ENCODE measurements at regions not wholly inside any gene's neighbourhood (a gene's known extent, or its start where the extent isn't known, plus 50 kb on each side); places are given as distances from the start of the nearest gene placed in this dataset.

DNA sequence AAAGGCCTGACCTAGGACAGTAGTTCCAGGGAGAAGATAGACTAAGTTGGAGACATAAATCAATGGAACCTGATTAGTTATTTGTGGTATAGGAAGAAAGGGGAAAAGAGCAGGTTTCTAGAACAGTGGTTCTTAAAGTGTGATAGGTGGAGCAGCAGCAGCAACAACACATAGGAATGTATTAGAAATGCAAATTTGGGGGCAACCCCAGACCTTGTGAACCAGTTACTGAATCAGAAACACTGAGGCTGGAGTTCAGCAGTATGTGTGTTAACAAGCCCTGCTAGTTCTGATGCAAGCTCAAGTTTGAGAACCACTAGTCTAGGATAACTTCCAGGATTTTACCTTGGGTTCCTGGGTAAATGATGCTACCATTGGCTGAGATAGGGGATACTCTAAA is 308.7 kb downstream of the EMP1 start:
- Histone ChIP-seq H3K4me1 (ENCODE audit: control insufficient read depth in 2 of 3, insufficient read depth in 2 of 3, low read depth in 1 of 3, low read length in 3 of 3) (no peaks in the 10 kb centered on the region), H3K27ac (ENCODE audit: low read depth in 2 of 2, low read length in 2 of 2) (no peak overlapping the region), H3K9ac (ENCODE audit: low read length in 3 of 3) (no peak overlapping the region), H3K9me3 (ENCODE audit: control insufficient read depth in 2 of 3, insufficient read depth in 1 of 3, low read length in 3 of 3) (no peaks in the 10 kb centered on the region), H3K36me3 (ENCODE audit: control insufficient read depth in 2 of 3, insufficient read depth in 3 of 3, low read length in 3 of 3) (no peaks in the 10 kb centered on the region), H3K27me3 (ENCODE audit: control insufficient read depth, insufficient read depth, low read length) (no peaks in the 10 kb centered on the region), H3K4me3 (ENCODE audit: low read length in 3 of 3) (no peak overlapping the region)
- no peak for FAIRE-seq
- DNase-seq = peak in 1 of 5 donors; percentile 9
- TF ChIP-seq, protein P1, sequence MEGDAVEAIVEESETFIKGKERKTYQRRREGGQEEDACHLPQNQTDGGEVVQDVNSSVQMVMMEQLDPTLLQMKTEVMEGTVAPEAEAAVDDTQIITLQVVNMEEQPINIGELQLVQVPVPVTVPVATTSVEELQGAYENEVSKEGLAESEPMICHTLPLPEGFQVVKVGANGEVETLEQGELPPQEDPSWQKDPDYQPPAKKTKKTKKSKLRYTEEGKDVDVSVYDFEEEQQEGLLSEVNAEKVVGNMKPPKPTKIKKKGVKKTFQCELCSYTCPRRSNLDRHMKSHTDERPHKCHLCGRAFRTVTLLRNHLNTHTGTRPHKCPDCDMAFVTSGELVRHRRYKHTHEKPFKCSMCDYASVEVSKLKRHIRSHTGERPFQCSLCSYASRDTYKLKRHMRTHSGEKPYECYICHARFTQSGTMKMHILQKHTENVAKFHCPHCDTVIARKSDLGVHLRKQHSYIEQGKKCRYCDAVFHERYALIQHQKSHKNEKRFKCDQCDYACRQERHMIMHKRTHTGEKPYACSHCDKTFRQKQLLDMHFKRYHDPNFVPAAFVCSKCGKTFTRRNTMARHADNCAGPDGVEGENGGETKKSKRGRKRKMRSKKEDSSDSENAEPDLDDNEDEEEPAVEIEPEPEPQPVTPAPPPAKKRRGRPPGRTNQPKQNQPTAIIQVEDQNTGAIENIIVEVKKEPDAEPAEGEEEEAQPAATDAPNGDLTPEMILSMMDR (IDR thresholded peaks at IDR 0.05; ENCODE audit: borderline replicate concordance, extremely low read depth, insufficient read depth) = no peak
- intact Hi-C loops (cut with DNase I) = no loop called here

DNA sequence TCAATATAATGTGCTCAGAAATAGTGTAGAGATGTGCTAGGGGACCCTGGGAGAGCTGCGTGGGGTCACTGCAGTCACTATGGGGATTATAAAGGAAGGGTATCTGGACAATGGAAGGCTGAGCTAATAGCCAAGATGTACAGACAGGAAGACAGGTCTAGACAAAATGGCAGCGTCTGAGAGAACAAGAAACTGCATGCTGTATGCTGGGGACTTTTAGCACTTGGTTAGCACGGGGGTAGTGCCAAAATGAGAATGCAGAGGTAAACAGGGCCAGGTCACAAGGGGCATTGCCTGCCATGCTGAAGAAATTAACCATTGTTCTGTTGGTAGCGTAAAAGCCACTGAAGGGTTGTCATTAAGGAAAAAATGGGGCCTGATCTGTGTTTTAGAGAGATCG is 308.2 kb downstream of the EMP1 start:
- Histone ChIP-seq H3K36me3 (ENCODE audit: control insufficient read depth in 2 of 3, insufficient read depth in 3 of 3, low read length in 3 of 3) (no peaks in the 10 kb centered on the region), H3K9me3 (ENCODE audit: control insufficient read depth in 2 of 3, insufficient read depth in 1 of 3, low read length in 3 of 3) (no peaks in the 10 kb centered on the region), H3K27ac (ENCODE audit: low read depth in 2 of 2, low read length in 2 of 2) (no peak overlapping the region), H3K9ac (ENCODE audit: low read length in 3 of 3) (no peak overlapping the region), H3K4me3 (ENCODE audit: low read length in 3 of 3) (no peak overlapping the region), H3K27me3 (ENCODE audit: control insufficient read depth, insufficient read depth, low read length) (no peaks in the 10 kb centered on the region), H3K4me1 (ENCODE audit: control insufficient read depth in 2 of 3, insufficient read depth in 2 of 3, low read depth in 1 of 3, low read length in 3 of 3) (no peaks in the 10 kb centered on the region)
- TF ChIP-seq, protein P1 (IDR thresholded peaks at IDR 0.05; ENCODE audit: borderline replicate concordance, extremely low read depth, insufficient read depth) = no peak
- DNase-seq = no peak
- intact Hi-C loops (cut with DNase I) = no loop called here
- no peak for FAIRE-seq

DNA sequence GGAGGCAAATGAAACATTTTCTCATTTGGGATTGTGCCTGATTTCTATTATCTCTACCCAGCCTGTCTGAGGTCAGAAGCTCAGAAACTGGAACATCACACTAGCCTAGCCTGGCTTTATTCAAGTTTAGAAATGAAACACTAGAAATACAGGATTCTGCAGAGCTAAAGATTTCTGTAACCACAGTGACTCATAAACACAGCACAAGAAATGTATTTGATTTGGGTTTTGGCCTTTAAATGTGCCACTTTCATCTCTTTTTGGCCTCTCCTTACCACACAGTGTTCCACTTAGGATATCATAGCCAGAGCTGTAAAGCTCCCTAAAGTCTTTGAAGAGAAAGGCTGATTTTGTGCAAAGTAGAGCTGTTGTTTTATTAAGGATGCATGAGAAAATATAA is 307.5 kb downstream of the EMP1 start:
- Histone ChIP-seq H3K9ac (ENCODE audit: low read length in 3 of 3) (no peak overlapping the region), H3K9me3 (ENCODE audit: control insufficient read depth in 2 of 3, insufficient read depth in 1 of 3, low read length in 3 of 3) (no peaks in the 10 kb centered on the region), H3K36me3 (ENCODE audit: control insufficient read depth in 2 of 3, insufficient read depth in 3 of 3, low read length in 3 of 3) (no peaks in the 10 kb centered on the region), H3K27me3 (ENCODE audit: control insufficient read depth, insufficient read depth, low read length) (no peaks in the 10 kb centered on the region), H3K27ac (ENCODE audit: low read depth in 2 of 2, low read length in 2 of 2) (no peak overlapping the region), H3K4me1 (ENCODE audit: control insufficient read depth in 2 of 3, insufficient read depth in 2 of 3, low read depth in 1 of 3, low read length in 3 of 3) (no peaks in the 10 kb centered on the region), H3K4me3 (ENCODE audit: low read length in 3 of 3) (no peak overlapping the region)
- no peak for DNase-seq
- intact Hi-C loops (cut with DNase I) = no loop called here
- TF ChIP-seq, protein P1 (IDR thresholded peaks at IDR 0.05; ENCODE audit: borderline replicate concordance, extremely low read depth, insufficient read depth) = no peak
- no peak for FAIRE-seq

DNA sequence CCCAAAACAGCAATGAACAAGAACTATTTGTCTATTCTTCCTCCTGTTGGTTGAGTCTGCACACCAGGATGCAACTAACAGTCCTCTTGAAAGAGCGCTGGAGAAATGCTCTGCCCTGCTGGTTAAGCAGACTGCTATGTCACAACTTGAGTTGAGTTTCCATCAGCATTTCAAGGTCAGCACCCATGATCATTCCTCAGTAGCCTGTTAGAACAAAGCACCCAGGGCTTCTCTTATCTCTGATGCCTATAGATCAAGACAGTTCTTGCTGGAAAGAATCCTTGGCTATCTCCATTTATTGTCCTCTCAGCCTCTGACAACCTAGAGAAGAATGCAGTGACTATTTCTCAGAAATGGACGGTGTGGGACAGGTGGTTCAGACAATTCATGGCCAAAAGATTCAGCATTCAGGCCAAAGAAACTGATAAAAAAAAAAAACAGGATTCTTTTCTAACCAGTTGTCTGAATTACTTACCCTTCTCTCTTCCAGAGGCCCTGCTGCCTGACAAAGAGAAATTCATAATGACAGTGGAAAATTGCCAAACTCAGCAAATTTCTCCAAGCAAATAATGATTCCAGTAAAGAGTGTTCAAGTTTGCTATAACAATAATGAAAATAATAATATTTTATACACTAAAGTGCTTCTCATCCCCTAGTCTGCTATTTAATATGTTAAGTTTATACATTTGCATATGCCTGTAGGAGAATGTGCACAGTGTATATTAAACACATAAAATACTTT is 306.7 kb downstream of the EMP1 start:
- intact Hi-C loops (cut with DNase I) = no loop called here
- Histone ChIP-seq H3K9ac (ENCODE audit: low read length in 3 of 3) (no peak overlapping the region), H3K4me1 (ENCODE audit: control insufficient read depth in 2 of 3, insufficient read depth in 2 of 3, low read depth in 1 of 3, low read length in 3 of 3) (no peaks in the 10 kb centered on the region), H3K4me3 (ENCODE audit: low read length in 3 of 3) (no peak overlapping the region), H3K27ac (ENCODE audit: low read depth in 2 of 2, low read length in 2 of 2) (no peak overlapping the region), H3K27me3 (ENCODE audit: control insufficient read depth, insufficient read depth, low read length) (no peaks in the 10 kb centered on the region), H3K9me3 (ENCODE audit: control insufficient read depth in 2 of 3, insufficient read depth in 1 of 3, low read length in 3 of 3) (no peaks in the 10 kb centered on the region), H3K36me3 (ENCODE audit: control insufficient read depth in 2 of 3, insufficient read depth in 3 of 3, low read length in 3 of 3) (no peaks in the 10 kb centered on the region)
- TF ChIP-seq, protein P1 (IDR thresholded peaks at IDR 0.05; ENCODE audit: borderline replicate concordance, extremely low read depth, insufficient read depth) = no peak
- DNase-seq (no peak), FAIRE-seq (no peak)
